ENCODE measurements at regions not wholly inside any gene's neighbourhood (a gene's known extent, or its start where the extent isn't known, plus 50 kb on each side); places are given as distances from the start of the nearest gene placed in this dataset.

DNA sequence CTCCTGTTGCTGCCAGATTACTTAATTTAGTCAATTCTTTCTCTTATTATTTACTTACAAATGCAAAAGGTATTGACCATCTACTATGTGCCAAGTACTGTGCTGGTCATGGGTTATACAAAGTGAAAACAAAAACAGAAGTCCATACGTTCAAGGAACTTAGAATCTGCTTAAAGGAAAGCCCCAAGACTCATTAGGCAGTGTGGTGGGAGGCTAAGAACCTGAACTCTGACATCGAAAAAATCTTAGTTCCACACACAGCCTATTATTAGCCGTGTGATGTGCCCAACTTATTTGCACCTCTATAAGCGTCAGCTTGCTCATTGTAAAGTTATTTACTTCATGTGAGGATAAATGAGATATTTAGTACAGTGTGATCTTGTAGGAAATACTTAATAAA is 227.4 kb upstream of the SORCS1 start:
- no peak overlapping the region for H3K4me3 Mint-ChIP-seq (ENCODE audit: unreplicated experiment)
- H3K9me3 Mint-ChIP-seq (ENCODE audit: unreplicated experiment), result no peaks in the 10 kb centered on the region
- no peak overlapping the region for H3K27ac Mint-ChIP-seq (ENCODE audit: low read depth, unreplicated experiment)
- intact Hi-C loops (cut with micrococcal nuclease), result no loop called here
- ChIA-PET POLR2A (no interaction called here), CTCF (no interaction called here)
- peaks cover 5% of the 10 kb centered on the region for H3K4me1 Mint-ChIP-seq (ENCODE audit: insufficient read depth, unreplicated experiment)
- TF ChIP-seq, protein P1, sequence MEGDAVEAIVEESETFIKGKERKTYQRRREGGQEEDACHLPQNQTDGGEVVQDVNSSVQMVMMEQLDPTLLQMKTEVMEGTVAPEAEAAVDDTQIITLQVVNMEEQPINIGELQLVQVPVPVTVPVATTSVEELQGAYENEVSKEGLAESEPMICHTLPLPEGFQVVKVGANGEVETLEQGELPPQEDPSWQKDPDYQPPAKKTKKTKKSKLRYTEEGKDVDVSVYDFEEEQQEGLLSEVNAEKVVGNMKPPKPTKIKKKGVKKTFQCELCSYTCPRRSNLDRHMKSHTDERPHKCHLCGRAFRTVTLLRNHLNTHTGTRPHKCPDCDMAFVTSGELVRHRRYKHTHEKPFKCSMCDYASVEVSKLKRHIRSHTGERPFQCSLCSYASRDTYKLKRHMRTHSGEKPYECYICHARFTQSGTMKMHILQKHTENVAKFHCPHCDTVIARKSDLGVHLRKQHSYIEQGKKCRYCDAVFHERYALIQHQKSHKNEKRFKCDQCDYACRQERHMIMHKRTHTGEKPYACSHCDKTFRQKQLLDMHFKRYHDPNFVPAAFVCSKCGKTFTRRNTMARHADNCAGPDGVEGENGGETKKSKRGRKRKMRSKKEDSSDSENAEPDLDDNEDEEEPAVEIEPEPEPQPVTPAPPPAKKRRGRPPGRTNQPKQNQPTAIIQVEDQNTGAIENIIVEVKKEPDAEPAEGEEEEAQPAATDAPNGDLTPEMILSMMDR (IDR thresholded peaks at IDR 0.05; ENCODE audit: unreplicated experiment), result no peak
- no peaks in the 10 kb centered on the region for H3K27me3 Mint-ChIP-seq (ENCODE audit: insufficient read depth, unreplicated experiment)
- no peaks in the 10 kb centered on the region for H3K36me3 Mint-ChIP-seq (ENCODE audit: insufficient read depth, unreplicated experiment)
- no peak for DNase-seq (ENCODE audit: unreplicated experiment)
- no TSS peak for BruUV-seq (replicated peaks)

DNA sequence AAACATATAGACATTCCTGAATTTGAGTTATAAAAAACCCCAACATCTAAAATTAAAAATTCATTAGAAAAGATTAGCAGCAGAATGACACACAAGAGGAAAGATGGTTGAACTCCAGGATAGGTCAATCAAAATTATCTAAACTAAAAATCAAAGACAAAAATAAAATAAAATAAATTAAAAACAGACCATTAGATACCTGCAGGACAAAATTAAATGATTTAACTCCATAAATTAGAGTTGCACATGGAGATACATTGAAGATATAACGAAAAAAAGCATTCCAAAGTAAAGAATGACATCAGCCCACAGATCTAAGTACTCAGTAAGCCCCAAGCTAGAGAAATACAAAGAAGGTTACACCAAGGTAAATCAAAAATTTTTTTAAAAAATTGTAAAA is 226.1 kb upstream of the SORCS1 start:
- intact Hi-C loops (cut with micrococcal nuclease), result no loop called here
- Mint-ChIP-seq H3K36me3 (ENCODE audit: insufficient read depth, unreplicated experiment) (no peaks in the 10 kb centered on the region), H3K9me3 (ENCODE audit: unreplicated experiment) (no peaks in the 10 kb centered on the region), H3K4me1 (ENCODE audit: insufficient read depth, unreplicated experiment) (no peaks in the 10 kb centered on the region), H3K27ac (ENCODE audit: low read depth, unreplicated experiment) (no peak overlapping the region), H3K4me3 (ENCODE audit: unreplicated experiment) (no peak overlapping the region), H3K27me3 (ENCODE audit: insufficient read depth, unreplicated experiment) (no peaks in the 10 kb centered on the region)
- ChIA-PET CTCF (no interaction called here), POLR2A (interaction anchor here (0.6 kb wide), 1 partner anchor 836 kb away, joined by 4 read pairs; no protein-coding TSS in a partner anchor)
- TF ChIP-seq, protein P1 (IDR thresholded peaks at IDR 0.05; ENCODE audit: unreplicated experiment), result no peak
- no peak for DNase-seq (ENCODE audit: unreplicated experiment)
- no TSS peak for BruUV-seq (replicated peaks)

DNA sequence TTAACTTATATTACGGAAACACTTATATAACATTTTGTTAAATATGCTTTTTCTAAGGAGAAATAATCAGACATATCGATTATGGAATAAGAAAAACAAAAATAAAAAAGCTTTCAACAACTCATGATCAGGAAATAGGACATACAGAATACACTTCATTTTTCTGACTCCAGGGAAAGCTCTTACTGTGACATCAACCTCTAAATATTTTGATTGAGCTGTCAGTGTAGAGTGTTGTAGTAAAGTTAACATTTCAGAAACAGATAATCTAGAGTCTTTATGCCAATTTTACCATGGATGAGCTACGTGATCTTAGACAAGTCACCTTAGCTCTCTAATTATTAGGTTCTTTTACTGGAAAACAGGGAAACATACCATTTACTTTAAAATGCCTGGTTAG is 218.9 kb upstream of the SORCS1 start:
- H3K4me1 Mint-ChIP-seq (ENCODE audit: insufficient read depth, unreplicated experiment), result no peaks in the 10 kb centered on the region
- BruUV-seq (replicated peaks), result no TSS peak
- H3K27me3 Mint-ChIP-seq (ENCODE audit: insufficient read depth, unreplicated experiment), result no peaks in the 10 kb centered on the region
- DNase-seq (ENCODE audit: unreplicated experiment), result no peak
- ChIA-PET POLR2A (interaction anchor here (0.7 kb wide), 1 partner anchor 221 kb away, joined by 4 read pairs; no protein-coding TSS in a partner anchor), CTCF (interaction anchor here (0.9 kb wide), 1 partner anchor 432 kb away, joined by 4 read pairs; no protein-coding TSS in a partner anchor)
- no peak overlapping the region for H3K4me3 Mint-ChIP-seq (ENCODE audit: unreplicated experiment)
- no peaks in the 10 kb centered on the region for H3K36me3 Mint-ChIP-seq (ENCODE audit: insufficient read depth, unreplicated experiment)
- no peaks in the 10 kb centered on the region for H3K9me3 Mint-ChIP-seq (ENCODE audit: unreplicated experiment)
- TF ChIP-seq, protein P1 (IDR thresholded peaks at IDR 0.05; ENCODE audit: unreplicated experiment), result no peak
- intact Hi-C loops (cut with micrococcal nuclease), result no loop called here
- no peak overlapping the region for H3K27ac Mint-ChIP-seq (ENCODE audit: low read depth, unreplicated experiment)

DNA sequence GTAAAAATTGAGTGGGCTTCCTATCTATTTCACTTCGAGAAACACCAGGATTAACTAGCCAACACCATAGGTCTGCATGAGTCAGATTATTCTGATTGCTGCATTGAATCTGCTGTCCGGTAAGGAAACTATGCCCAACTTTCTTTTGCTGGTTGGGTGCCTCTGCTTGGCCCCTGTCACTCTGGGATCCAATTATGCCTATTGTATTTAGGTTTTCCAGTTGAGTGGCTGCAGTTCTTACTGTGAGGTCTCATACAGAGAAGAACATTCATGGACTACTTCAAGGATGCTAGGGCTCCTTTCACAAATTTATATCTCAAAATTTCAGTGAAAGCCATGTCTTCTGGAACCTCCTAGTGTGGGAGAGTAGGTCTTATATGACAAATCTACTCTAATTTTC is 215.1 kb upstream of the SORCS1 start:
- TF ChIP-seq, protein P1 (IDR thresholded peaks at IDR 0.05; ENCODE audit: unreplicated experiment), result no peak
- Mint-ChIP-seq H3K4me3 (ENCODE audit: unreplicated experiment) (no peak overlapping the region), H3K9me3 (ENCODE audit: unreplicated experiment) (no peaks in the 10 kb centered on the region), H3K27ac (ENCODE audit: low read depth, unreplicated experiment) (no peak overlapping the region), H3K27me3 (ENCODE audit: insufficient read depth, unreplicated experiment) (no peaks in the 10 kb centered on the region), H3K36me3 (ENCODE audit: insufficient read depth, unreplicated experiment) (no peaks in the 10 kb centered on the region), H3K4me1 (ENCODE audit: insufficient read depth, unreplicated experiment) (no peaks in the 10 kb centered on the region)
- CTCF ChIA-PET, result no interaction called here
- no peak for DNase-seq (ENCODE audit: unreplicated experiment)
- no TSS peak for BruUV-seq (replicated peaks)
- intact Hi-C loops (cut with micrococcal nuclease), result no loop called here
- POLR2A ChIA-PET, result no interaction called here

All from MCF 10A (cell line).